DMS114 treated with DMSO at 0.1 percent for 48 hours (cell line): ENCODE measurements at regions not wholly inside any gene's neighbourhood (a gene's known extent, or its start where the extent isn't known, plus 50 kb on each side); places are given as distances from the start of the nearest gene placed in this dataset.

Experiments used
- DNase-seq: peaks from one replicate; lab custom pipeline; 2025; ENCODE audit not compliant: unreplicated experiment; lab: John Stamatoyannopoulos, UW

GRCh38 chr10:131747251-131747650 lies 153.6 kb upstream of the PPP2R2D start:
- DNase-seq, result no peak

GRCh38 chr10:131747791-131748190 lies 153.0 kb upstream of the PPP2R2D start:
- DNase-seq, result no peak

- no peak for DNase-seq
Observed at GRCh38 chr10:131748191-131748590, 152.6 kb upstream of the PPP2R2D start.

- no peak for DNase-seq
Observed at GRCh38 chr10:131748831-131749766, 151.7 kb upstream of the PPP2R2D start.

- DNase-seq, result no peak
Observed at GRCh38 chr10:131749767-131750142, 151.1 kb upstream of the PPP2R2D start.

GRCh38 chr10:131750171-131750895 lies 150.5 kb upstream of the PPP2R2D start:
- no peak for DNase-seq

- DNase-seq, result no peak
Observed at GRCh38 chr10:131750973-131751826, 149.6 kb upstream of the PPP2R2D start.

- DNase-seq, result no peak
Observed at GRCh38 chr10:131751827-131752775, 148.7 kb upstream of the PPP2R2D start.

- DNase-seq, result no peak
Observed at GRCh38 chr10:131753336-131753735, 147.5 kb upstream of the PPP2R2D start.

GRCh38 chr10:131755200-131755599 lies 145.6 kb upstream of the PPP2R2D start:
- no peak for DNase-seq

GRCh38 chr10:131757285-131758058 lies 143.3 kb upstream of the PPP2R2D start:
- no peak for DNase-seq

GRCh38 chr10:131758062-131758938 lies 142.5 kb upstream of the PPP2R2D start:
- no peak for DNase-seq

- DNase-seq, result no peak
Observed at GRCh38 chr10:131758939-131759301, 141.9 kb upstream of the PPP2R2D start.

- DNase-seq, result no peak
Observed at GRCh38 chr10:131759347-131759746, 141.5 kb upstream of the PPP2R2D start.

- no peak for DNase-seq
Observed at GRCh38 chr10:131760416-131761166, 140.2 kb upstream of the PPP2R2D start.

- DNase-seq, result no peak
Observed at GRCh38 chr10:131762789-131763696, 137.8 kb upstream of the PPP2R2D start.

- DNase-seq, result no peak
Observed at GRCh38 chr10:131764929-131765328, 135.9 kb upstream of the PPP2R2D start.
